ENCODE measurements at regions not wholly inside any gene's neighbourhood (a gene's known extent, or its start where the extent isn't known, plus 50 kb on each side); places are given as distances from the start of the nearest gene placed in this dataset.

- CTCF ChIA-PET (ENCODE audit: partially characterized antibody) = interaction anchor here (0.6 kb wide), 1 partner anchor 341 kb away, joined by 3 read pairs; no protein-coding TSS in a partner anchor
- no peak for TF ChIP-seq TEAD4 (IDR thresholded peaks at IDR 0.05; ENCODE audit: low read depth, low read length)
- no peak for TF ChIP-seq JUND (IDR thresholded peaks at IDR 0.05; ENCODE audit: low read length)
- TF ChIP-seq MAX (IDR thresholded peaks at IDR 0.05) = no peak
- no peak for TF ChIP-seq E2F6 (IDR thresholded peaks at IDR 0.05)
- TF ChIP-seq HDAC2 (IDR thresholded peaks at IDR 0.05; ENCODE audit: borderline replicate concordance in 1 of 2, low read depth in 2 of 2, low read length in 2 of 2) = no peak
- no peak for TF ChIP-seq SP2 (IDR thresholded peaks at IDR 0.05; ENCODE audit: low read length)
- no peak for TF ChIP-seq CREB1 (IDR thresholded peaks at IDR 0.05)
- WGBS, 2 experiments (ENCODE audit: extremely low coverage in 1 of 2, insufficient coverage in 1 of 2, insufficient read length in 1 of 2, insufficient replicate concordance in 2 of 2, low coverage in 1 of 2, low lambda C conversion rate in 2 of 2, missing lambda C conversion rate in 1 of 2) = 84% methylated on average over 6 of the region's 6 CpGs; no CpG with 5 or more reads in 1 of the 2 experiments
Measured at GRCh38 chr10:14451341-14451740, 120.6 kb upstream of the FRMD4A start.

More at GRCh38 chr10:14451341-14451740, 120.6 kb upstream of the FRMD4A start:
- Histone ChIP-seq H3K23me2 (ENCODE audit: low read depth, low read length) (peaks cover 6% of the 10 kb centered on the region; the same call in 1 of the 2 replicates), H3K79me2 (ENCODE audit: control insufficient read depth in 1 of 2, insufficient read depth in 2 of 2, low read length in 2 of 2) (peaks cover 0 to 5% of the 10 kb centered on the region in 2 experiments; a peak in 1 of 4 replicates), H3K18ac (ENCODE audit: extremely low read depth, low read length) (no peak overlapping the region), H3K9me3 (ENCODE audit: insufficient read depth in 2 of 2, low read depth in 1 of 2, low read length in 1 of 2) (no peaks in the 10 kb centered on the region), H3K14ac (ENCODE audit: insufficient read length) (no peak overlapping the region), H2BK120ac (replicated peaks; ENCODE audit: low read depth, low read length) (no peak overlapping the region), H2AFZ (ENCODE audit: low read length) (no peak overlapping the region), H3K9ac (replicated peaks in 1 of 4; ENCODE audit: extremely low read depth in 1 of 4, low read depth in 3 of 4, low read length in 3 of 4) (no peak overlapping the region), H3K36me3 (ENCODE audit: control insufficient read depth in 2 of 4, insufficient read depth in 4 of 4, low read length in 3 of 4) (no peaks in the 10 kb centered on the region), H2BK12ac (ENCODE audit: low read depth, low read length) (no peak overlapping the region), H3K27me3 (replicated peaks in 1 of 4; ENCODE audit: control insufficient read depth in 3 of 4, extremely low read depth in 1 of 4, insufficient read depth in 3 of 4, low read length in 3 of 4) (no peaks in the 10 kb centered on the region), H3K4ac (replicated peaks; ENCODE audit: insufficient read length, low read depth, low read length) (no peak overlapping the region), H4K8ac (ENCODE audit: extremely low read depth, insufficient read depth, low read length) (no peak overlapping the region), H3K4me2 (ENCODE audit: insufficient read depth in 1 of 2, low read depth in 2 of 2, low read length in 2 of 2) (no peak overlapping the region), H4K91ac (replicated peaks; ENCODE audit: insufficient read length, low read length) (no peak overlapping the region), H3K4me3 (ENCODE audit: extremely low read depth in 1 of 4, insufficient read depth in 2 of 4, low read depth in 3 of 4, low read length in 4 of 4) (no peak overlapping the region), H3K79me1 (ENCODE audit: low read depth, low read length) (no peaks in the 10 kb centered on the region), H2BK15ac (ENCODE audit: low read length) (no peak overlapping the region), H3K23ac (ENCODE audit: insufficient read length) (no peak overlapping the region), H3K27ac (ENCODE audit: low read depth, low read length) (no peak overlapping the region), H4K5ac (ENCODE audit: insufficient read length, low read depth, low read length) (no peak overlapping the region), H4K20me1 (replicated peaks in 1 of 2; ENCODE audit: control insufficient read depth in 1 of 2, insufficient read depth in 2 of 2, low read length in 2 of 2) (peaks cover 0 to 1% of the 10 kb centered on the region in 2 experiments), H2BK5ac (ENCODE audit: low read depth, low read length) (no peak overlapping the region), H3K4me1 (replicated peaks in 1 of 4; ENCODE audit: control insufficient read depth in 3 of 4, insufficient read depth in 4 of 4, low read length in 3 of 4) (no peaks in the 10 kb centered on the region), H2BK20ac (ENCODE audit: low read length) (no peak overlapping the region), H3K56ac (replicated peaks; ENCODE audit: insufficient read length, low read depth, low read length) (no peak overlapping the region), H2AK5ac (ENCODE audit: low read depth, low read length) (no peak overlapping the region)
- FAIRE-seq = no peak
- no peak for DNase-seq (ENCODE audit: low read depth in 1 of 2, low spot score in 2 of 2)
- POLR2A ChIA-PET (ENCODE audit: partially characterized antibody) = no interaction called here

Data from H1 (cell line).